OCI-LY1 (cell line): ENCODE measurements at regions not wholly inside any gene's neighbourhood (a gene's known extent, or its start where the extent isn't known, plus 50 kb on each side); places are given as distances from the start of the nearest gene placed in this dataset.

Experiments used
- EZH2 ChIP-seq: fragments of 200-600 bp; sonication (generic), shearing (Covaris generic); IDR thresholded peaks from 2 replicates; pipeline ENCODE4 v1.8.0; 2017; ENCODE audit warnings: borderline replicate concordance, mixed run types, mild to moderate bottlenecking, antibody characterized with exemption, low read length, moderate library complexity, mixed read lengths
- TF ChIP-seq, protein P1 (sequence below): fragments of 200-600 bp; sonication (generic), shearing (Covaris generic); IDR thresholded peaks from 2 replicates; pipeline ENCODE4 v1.5.1; 2017; ENCODE audit warnings: mild to moderate bottlenecking, antibody characterized with exemption, low read length, moderate library complexity, mixed read lengths

GRCh38 chr3:116848248-116848829 is 138.8 kb downstream of the TUSC7 start:
- TF ChIP-seq, protein P1, sequence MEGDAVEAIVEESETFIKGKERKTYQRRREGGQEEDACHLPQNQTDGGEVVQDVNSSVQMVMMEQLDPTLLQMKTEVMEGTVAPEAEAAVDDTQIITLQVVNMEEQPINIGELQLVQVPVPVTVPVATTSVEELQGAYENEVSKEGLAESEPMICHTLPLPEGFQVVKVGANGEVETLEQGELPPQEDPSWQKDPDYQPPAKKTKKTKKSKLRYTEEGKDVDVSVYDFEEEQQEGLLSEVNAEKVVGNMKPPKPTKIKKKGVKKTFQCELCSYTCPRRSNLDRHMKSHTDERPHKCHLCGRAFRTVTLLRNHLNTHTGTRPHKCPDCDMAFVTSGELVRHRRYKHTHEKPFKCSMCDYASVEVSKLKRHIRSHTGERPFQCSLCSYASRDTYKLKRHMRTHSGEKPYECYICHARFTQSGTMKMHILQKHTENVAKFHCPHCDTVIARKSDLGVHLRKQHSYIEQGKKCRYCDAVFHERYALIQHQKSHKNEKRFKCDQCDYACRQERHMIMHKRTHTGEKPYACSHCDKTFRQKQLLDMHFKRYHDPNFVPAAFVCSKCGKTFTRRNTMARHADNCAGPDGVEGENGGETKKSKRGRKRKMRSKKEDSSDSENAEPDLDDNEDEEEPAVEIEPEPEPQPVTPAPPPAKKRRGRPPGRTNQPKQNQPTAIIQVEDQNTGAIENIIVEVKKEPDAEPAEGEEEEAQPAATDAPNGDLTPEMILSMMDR, result no peak
- no peak for TF ChIP-seq EZH2
